ENCODE measurements at regions not wholly inside any gene's neighbourhood (a gene's known extent, or its start where the extent isn't known, plus 50 kb on each side); places are given as distances from the start of the nearest gene placed in this dataset.
"Not testable (repeated sequence)": the region's sequence is repeated elsewhere in the genome, so short reads cannot be mapped to it uniquely, and the experiment has no call there.

GRCh38 chr6:88499845-88500699 is 333.9 kb upstream of the CNR1 start:
- DNase-seq (ENCODE audit: low read depth): no peak

GRCh38 chr6:88499436-88499835 is 333.3 kb upstream of the CNR1 start:
- DNase-seq (ENCODE audit: low read depth): no peak

- DNase-seq (ENCODE audit: low read depth): not testable (repeated sequence)
These were observed 331.3 kb upstream of the CNR1 start for GRCh38 chr6:88497403-88497802.

- no peak for DNase-seq (ENCODE audit: low read depth)
These were observed 328.4 kb upstream of the CNR1 start for GRCh38 chr6:88494401-88495140.

GRCh38 chr6:88493717-88494116 is 327.6 kb upstream of the CNR1 start:
- no peak for DNase-seq (ENCODE audit: low read depth)

GRCh38 chr6:88492824-88493223 is 326.7 kb upstream of the CNR1 start:
- no peak for DNase-seq (ENCODE audit: low read depth)

GRCh38 chr6:88492241-88492640 is 326.1 kb upstream of the CNR1 start:
- DNase-seq (ENCODE audit: low read depth): no peak

- DNase-seq (ENCODE audit: low read depth): no peak
These were observed 325.2 kb upstream of the CNR1 start for GRCh38 chr6:88491266-88491880.

- peak; percentile 32 for DNase-seq (ENCODE audit: low read depth)
These were observed 324.7 kb upstream of the CNR1 start for GRCh38 chr6:88490908-88491264.

- no peak for DNase-seq (ENCODE audit: low read depth)
These were observed 324.2 kb upstream of the CNR1 start for GRCh38 chr6:88490195-88490907.

- no peak for DNase-seq (ENCODE audit: low read depth)
These were observed 317.3 kb upstream of the CNR1 start for GRCh38 chr6:88483424-88483823.

GRCh38 chr6:88482465-88482864 is 316.3 kb upstream of the CNR1 start:
- DNase-seq (ENCODE audit: low read depth): no peak

- no peak for DNase-seq (ENCODE audit: low read depth)
These were observed 315.4 kb upstream of the CNR1 start for GRCh38 chr6:88481519-88481918.

- DNase-seq (ENCODE audit: low read depth): no peak
These were observed 314.7 kb upstream of the CNR1 start for GRCh38 chr6:88480816-88481215.

- DNase-seq (ENCODE audit: low read depth): peak; percentile 41
These were observed 311.3 kb upstream of the CNR1 start for GRCh38 chr6:88477413-88477812.

GRCh38 chr6:88476388-88476787 is 310.2 kb upstream of the CNR1 start:
- DNase-seq (ENCODE audit: low read depth): no peak

GRCh38 chr6:88474720-88475119 is 308.6 kb upstream of the CNR1 start:
- no peak for DNase-seq (ENCODE audit: low read depth)

- DNase-seq (ENCODE audit: low read depth): no peak
These were observed 307.4 kb upstream of the CNR1 start for GRCh38 chr6:88473589-88473988.

- DNase-seq (ENCODE audit: low read depth): no peak
These were observed 306.8 kb upstream of the CNR1 start for GRCh38 chr6:88472851-88473525.

GRCh38 chr6:88459643-88460042 is 293.5 kb upstream of the CNR1 start:
- DNase-seq (ENCODE audit: low read depth): no peak

GRCh38 chr6:88459189-88459588 is 293.0 kb upstream of the CNR1 start:
- no peak for DNase-seq (ENCODE audit: low read depth)

Data from HT1080 (cell line).